Adrenal gland (tissue), 5 donors: ENCODE measurements at regions not wholly inside any gene's neighbourhood (a gene's known extent, or its start where the extent isn't known, plus 50 kb on each side); places are given as distances from the start of the nearest gene placed in this dataset.

Source experiments
- CTCF ChIP-seq, 6 experiments: fragments of 450-650 bp in 4 of 6; fragments of 200-600 bp in 2 of 6; sonication (generic) in 1 of 6; IDR thresholded peaks; 1 replicate in 5 of 6; 2 replicates in 1 of 6; pipeline versions ENCODE4 v1.5.1 to v1.8.0; 2016 to 2021; ENCODE audit warnings: antibody characterized with exemption in 6 of 6, mild to moderate bottlenecking in 2 of 6, moderate library complexity in 1 of 6
- POLR2A ChIP-seq, 2 donors: fragments of 450-650 bp; IDR thresholded peaks; one replicate each; pipeline ENCODE4 v1.6.1; 2017; ENCODE audit warnings: antibody characterized with exemption in 2 of 2, mild to moderate bottlenecking in 2 of 2, moderate library complexity in 1 of 2
- donor health status: DM: no; HTN: no; CAD: no.

GRCh38 chr6:12415980-12416598, 125.9 kb downstream of the EDN1 start:
- TF ChIP-seq POLR2A (IDR thresholded peaks at IDR 0.05) (no peak), CTCF (IDR thresholded peaks at IDR 0.05) (no peak)
